ENCODE measurements at regions not wholly inside any gene's neighbourhood (a gene's known extent, or its start where the extent isn't known, plus 50 kb on each side); places are given as distances from the start of the nearest gene placed in this dataset.

GRCh38 chr6:144652292-144652891 is 367.3 kb downstream of the UTRN start (continued):
- TF ChIP-seq HINFP (CRISPR knock-in tag; IDR thresholded peaks at IDR 0.05; ENCODE audit: low read depth) (no peak), ZNF296 (CRISPR knock-in tag; conservative IDR thresholded peaks at IDR 0.05) (no peak), SNAPC4 (CRISPR knock-in tag; IDR thresholded peaks at IDR 0.05) (no peak), HOXA3 (CRISPR knock-in tag; IDR thresholded peaks at IDR 0.05) (no peak), NPAS2 (CRISPR knock-in tag; IDR thresholded peaks at IDR 0.05; ENCODE audit: borderline replicate concordance) (no peak), ZNF577 (CRISPR knock-in tag; IDR thresholded peaks at IDR 0.05; ENCODE audit: borderline replicate concordance, low read depth) (no peak), DNMT3B (CRISPR knock-in tag; conservative IDR thresholded peaks at IDR 0.05) (no peak), ZNF468 (CRISPR knock-in tag; IDR thresholded peaks at IDR 0.05) (no peak), ZNF446 (CRISPR knock-in tag; IDR thresholded peaks at IDR 0.05) (no peak), ZNF30 (CRISPR knock-in tag; IDR thresholded peaks at IDR 0.05) (no peak), ZNF253 (CRISPR knock-in tag; IDR thresholded peaks at IDR 0.05; ENCODE audit: borderline replicate concordance) (no peak), TSC22D2 (CRISPR knock-in tag; IDR thresholded peaks at IDR 0.05; ENCODE audit: borderline replicate concordance) (no peak), ZBTB10 (CRISPR knock-in tag; IDR thresholded peaks at IDR 0.05; ENCODE audit: borderline replicate concordance) (no peak), ZBTB37 (CRISPR knock-in tag; IDR thresholded peaks at IDR 0.05) (no peak), FOXO1 (CRISPR knock-in tag; IDR thresholded peaks at IDR 0.05) (peak; percentile 49; the same call in 1 of the 2 replicates), ZEB1 (IDR thresholded peaks at IDR 0.05; ENCODE audit: insufficient replicate concordance, low read depth) (no peak), TEF (CRISPR knock-in tag; IDR thresholded peaks at IDR 0.05) (peak; percentile 88), ZSCAN20 (CRISPR knock-in tag; IDR thresholded peaks at IDR 0.05; ENCODE audit: borderline replicate concordance) (no peak)

All from HepG2 (cell line).